Islet of Langerhans (tissue), 1 donor: ENCODE measurements at regions not wholly inside any gene's neighbourhood (a gene's known extent, or its start where the extent isn't known, plus 50 kb on each side); places are given as distances from the start of the nearest gene placed in this dataset.
"Not testable (repeated sequence)": the region's sequence is repeated elsewhere in the genome, so short reads cannot be mapped to it uniquely, and the experiment has no call there.

Source experiments
- FAIRE-seq: peaks from one replicate; lab custom pipeline; 2011; peaks lifted over from hg19 to GRCh38; lab: Jason Lieb, UNC

DNA sequence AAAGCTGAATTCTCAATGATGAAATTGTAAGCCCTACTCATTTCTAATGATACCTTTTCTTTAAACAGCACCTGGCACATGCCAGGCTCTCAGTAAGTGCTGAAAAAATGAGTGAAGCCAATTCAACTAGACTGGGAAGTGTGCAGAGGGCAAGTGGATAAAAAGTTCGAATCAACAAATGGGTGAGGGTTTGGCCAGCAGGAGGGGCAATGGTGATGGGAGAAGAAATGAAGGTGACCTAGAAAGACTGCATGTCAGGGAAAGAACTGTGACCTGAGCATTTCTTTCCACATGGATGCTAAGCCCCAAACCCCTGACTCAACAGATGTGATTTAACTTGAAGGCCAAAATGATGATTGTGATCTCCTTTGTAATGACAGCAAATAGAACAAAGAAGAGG is 54.6 kb downstream of the DKK1 start:
- FAIRE-seq, result no peak

DNA sequence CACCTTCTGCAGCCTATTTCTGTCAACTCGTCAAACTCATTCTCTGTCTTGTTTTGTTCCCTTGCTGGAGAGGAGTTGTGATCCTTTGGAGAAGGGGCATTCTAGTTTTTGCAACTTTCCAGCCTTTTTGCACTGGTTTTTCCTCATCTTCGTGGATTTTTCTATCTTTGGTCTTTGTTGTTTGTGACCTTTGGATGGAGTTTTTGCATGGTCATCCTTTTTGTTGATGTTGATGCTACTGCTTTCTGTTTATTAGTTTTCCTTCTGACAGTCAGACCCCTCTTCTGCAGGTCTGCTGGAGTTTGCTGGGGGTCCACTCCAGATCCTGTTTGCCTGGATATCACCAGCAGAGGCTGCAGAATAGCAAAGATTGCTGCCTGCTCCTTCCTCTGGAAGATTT is 60.1 kb downstream of the DKK1 start:
- FAIRE-seq, result not testable (repeated sequence)

DNA sequence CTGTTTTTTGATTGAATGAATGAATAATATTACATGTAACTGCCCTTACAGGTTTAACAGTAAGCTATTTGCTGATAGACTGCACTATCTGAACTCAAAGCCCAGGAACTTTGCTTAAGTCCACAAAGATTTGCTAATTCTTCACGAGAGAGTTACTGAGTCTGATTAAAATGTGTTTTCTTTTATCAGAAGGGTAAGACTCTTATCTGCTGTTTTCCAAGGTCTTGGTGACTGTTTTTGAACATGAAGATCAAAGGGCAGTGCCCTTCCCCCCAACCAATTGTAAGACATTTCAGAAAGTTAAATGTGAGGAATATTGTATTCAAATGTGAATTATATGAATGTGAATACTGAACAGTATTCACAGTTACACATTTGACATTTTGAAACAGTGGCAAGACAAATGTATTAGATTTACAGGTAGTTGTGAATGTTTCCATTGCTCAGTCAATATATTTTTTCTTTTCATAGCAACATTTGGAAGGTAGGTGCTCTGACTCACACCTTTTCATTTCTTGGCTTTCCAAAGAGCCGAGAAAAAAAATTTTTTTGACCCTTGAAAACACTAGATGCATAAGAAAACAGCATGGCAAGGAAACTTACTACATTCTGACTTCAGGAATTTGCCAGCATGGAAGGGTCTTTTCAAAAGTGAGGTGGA is 62.7 kb downstream of the DKK1 start:
- FAIRE-seq, result no peak

DNA sequence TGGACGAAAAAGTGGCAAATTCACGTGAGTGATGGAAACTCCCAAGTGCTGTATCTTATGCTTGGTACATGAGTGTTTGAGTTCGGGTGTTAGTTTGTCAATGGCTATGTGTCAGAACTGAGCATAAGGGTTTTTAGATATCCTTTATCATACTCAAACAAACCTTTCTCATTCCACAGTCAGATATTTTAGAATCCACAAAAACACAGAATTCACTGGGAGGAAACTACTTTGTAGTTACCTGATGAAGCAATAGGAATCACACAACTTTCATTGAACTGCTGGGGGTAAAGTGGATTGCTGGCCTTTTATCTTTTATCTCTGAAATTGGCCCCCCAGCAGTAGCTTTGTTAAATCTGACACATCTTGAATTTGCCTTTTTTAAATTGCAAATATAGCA is 64.0 kb downstream of the DKK1 start:
- FAIRE-seq, result no peak

DNA sequence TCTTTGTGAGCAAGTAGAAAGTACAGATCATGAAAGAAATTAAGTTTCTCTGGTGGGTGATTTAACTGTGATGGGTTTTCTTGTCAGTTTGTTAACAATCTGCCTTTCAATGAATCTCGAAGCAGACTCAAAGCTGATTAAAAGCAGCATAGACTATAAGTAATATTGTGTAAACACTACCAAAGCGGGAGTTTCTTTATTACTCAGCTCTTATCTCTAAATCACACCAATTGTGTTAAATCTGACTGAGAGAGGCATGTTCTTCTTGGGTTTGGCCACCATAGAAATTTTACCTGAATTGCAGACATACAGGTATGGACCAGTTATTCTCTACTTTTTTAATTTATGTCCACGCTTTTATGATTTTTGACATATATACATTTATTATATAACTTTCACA is 65.2 kb downstream of the DKK1 start:
- FAIRE-seq, result no peak

DNA sequence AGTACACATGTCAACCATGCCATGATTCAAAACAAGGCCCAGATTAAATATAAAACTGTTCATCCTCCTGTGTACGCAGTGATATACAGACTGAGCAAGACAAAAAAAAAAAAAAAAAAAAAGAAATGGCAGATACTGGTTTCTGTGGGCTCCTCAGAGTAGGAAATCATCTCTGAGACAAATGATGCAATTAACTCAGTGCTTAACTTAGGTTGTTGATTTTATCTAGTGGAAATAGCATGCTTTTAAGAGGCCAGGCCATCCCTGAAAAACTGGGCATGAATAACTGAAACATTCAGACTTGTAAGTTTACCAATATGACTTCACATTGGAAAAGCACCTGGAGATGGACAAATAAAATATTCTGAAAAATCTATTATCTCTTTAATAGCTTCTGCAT is 69.0 kb downstream of the DKK1 start:
- FAIRE-seq, result no peak

DNA sequence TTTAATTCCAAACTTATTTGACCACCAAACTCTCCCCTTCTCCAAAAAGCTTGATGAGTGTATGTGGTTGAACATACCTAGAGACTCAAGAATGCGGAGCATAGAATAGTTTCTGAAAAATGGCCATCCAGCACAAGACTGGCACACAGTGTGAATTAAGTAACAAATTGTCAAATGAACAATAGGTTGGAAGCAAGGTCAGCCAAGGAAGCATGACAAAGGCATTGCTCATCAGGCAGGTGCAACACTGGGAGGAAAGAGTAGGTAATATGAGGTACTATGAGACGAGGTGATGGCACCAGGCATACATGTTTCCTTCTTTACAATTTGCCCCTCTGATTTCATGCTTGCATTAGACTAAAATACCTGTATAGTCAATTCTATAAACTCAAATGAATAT is 73.7 kb downstream of the DKK1 start:
- FAIRE-seq, result no peak

DNA sequence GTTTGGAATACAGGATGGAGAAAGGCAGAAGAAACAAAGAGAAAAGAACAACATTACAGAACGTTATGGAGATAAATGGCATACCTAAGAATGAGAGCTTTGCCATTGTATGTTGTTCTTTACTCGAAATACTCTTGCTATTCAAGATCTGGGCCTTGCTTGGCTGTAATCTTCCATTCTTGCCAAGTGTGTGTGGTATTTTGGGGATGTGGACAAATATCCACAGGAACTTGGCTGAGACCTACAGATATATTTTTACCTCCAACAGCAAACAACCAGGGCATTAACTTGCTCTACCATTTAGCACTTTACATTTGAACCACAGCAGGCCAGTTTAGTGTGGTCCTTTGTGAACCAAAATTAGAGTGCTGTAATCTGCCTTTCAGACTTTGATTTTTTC is 76.3 kb downstream of the DKK1 start:
- FAIRE-seq, result no peak

DNA sequence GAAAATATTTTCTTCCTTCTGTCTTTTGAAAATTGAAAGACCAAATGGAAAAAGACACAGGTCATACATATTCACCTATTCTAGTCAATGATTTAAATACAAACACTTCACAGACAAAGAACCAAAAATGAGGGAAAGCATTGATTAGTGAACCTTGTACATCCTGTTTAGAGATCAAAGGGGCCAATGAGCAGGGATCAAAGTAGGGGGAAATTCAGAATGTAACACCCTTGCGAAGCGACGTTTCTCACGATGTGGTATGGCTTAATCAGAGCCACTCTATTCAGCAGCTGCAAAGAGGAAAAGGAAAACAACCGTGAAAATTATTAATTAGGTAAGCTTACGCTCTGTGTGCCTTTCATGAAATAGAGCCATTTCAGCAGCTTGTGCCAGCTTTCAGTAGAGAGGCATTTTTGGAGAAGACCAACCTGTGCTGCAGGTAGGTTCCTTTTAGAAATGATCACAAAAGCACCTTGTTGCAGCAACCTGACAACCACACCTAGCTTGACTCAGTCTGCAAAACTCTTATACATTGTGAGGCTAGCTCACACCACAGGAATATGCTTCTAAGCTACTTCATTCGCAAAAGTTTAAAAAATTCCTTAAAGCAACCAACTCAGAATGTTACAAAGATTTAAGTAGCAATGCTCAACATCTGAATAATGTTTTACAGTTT is 78.0 kb downstream of the DKK1 start:
- no peak for FAIRE-seq

DNA sequence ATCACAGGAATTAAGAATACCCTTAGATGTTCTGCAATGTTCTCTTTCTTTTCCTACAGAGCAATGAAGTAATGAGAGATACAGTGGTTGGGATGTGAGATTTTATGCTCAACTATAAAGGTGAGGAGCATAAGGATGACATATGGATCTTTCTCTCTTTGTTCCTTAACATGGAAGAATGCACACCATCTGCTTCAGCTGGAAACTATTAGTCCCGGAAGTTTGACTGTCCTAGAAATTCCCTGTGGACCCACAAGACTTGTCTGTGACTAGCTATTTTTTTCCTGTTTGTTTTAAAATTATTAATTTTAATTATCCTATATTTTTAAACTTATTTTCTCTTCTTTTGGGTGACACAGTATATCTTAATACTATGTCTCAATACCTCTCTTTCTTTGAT is 80.2 kb downstream of the DKK1 start:
- no peak for FAIRE-seq

DNA sequence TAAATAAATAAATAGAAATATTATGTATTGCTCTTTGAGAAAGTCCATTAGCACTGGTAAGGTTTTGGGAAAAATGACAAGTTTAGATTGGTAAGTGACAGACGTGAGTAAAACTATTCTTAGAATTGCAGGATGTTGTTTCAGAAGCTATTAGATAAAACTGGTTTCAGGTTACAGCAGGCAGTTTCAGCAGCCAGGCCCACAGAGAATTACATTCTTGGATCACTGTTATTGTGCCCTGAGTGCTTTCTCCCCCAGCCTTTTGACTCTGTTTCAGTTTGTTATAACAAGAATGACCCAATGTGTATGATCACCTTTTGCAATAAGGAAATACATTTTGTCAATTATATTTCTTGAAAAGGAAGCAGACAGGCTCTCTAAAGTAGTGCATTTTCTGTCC is 86.5 kb downstream of the DKK1 start:
- no peak for FAIRE-seq

DNA sequence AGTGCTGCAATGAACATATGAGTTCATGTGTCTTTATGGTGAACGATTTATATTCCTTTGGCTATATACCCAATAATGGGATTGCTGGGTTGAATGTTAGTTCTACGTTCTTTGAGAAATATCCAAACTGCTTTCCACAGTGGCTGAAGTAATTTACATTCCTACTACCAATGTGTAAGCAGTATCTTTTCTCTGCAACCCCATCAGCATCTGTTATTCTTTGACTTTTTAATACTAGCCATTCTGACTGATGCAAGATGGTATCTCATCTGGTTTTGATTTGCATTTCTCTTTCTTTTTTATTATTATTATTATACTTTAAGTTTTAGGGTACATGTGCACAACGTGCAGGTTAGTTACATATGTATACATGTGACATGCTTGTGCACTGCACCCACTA is 89.7 kb downstream of the DKK1 start:
- not testable (repeated sequence) for FAIRE-seq

DNA sequence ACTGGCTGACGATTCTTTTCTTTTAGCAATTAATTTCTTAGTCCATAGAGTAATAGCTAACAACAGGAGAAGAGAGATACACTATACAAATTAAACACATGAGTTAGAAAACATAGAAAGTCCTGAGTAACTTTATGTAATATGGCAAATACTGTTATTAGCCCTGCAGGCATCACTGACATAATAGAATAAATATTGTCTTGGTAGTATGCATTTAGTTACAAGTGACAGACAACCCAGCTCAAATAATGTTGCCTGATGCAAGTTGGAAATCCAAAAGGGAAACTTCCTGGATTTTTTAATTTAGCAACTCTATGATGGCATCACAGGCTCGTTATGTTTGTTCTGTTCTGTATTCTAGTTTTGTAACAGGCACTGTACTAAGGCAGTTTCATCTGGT is 95.1 kb downstream of the DKK1 start:
- FAIRE-seq, result no peak

DNA sequence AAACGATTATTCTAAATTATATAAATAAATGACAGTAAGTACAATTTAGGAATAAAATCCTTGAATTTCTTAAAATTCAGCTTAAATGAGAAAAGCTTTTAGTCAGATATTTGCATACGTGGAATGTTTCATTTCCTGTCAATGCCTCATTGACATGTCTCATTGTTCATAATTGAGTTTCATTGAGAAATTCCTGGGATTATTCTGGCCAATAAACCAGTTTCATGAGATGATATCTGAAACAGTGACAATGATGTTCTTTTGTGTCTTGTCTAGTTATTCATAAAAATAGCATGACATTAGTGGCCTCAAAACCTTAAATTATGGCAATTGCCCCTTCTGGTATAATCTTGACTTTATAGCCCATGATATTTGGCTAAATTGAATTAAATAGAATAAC is 95.8 kb downstream of the DKK1 start:
- FAIRE-seq, result no peak

DNA sequence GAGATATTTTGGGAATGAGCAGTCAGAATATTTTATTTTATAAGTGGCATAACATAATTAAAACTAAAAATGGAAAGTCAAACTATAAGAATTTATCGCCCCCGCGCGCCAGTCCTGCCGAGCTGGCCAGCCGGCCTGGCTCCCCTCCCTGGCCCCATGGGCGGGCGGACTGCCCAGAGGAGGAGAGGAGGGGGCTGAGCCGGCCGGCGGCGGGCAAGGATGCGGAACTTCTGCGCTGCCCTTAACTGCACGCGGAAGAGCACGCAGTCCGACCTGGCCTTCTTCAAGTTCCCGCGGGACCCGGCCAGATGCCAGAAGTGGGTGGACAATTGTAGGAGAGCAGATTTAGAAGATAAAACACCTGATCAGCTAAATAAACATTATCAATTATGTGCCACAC is 96.8 kb downstream of the DKK1 start:
- FAIRE-seq, result no peak

DNA sequence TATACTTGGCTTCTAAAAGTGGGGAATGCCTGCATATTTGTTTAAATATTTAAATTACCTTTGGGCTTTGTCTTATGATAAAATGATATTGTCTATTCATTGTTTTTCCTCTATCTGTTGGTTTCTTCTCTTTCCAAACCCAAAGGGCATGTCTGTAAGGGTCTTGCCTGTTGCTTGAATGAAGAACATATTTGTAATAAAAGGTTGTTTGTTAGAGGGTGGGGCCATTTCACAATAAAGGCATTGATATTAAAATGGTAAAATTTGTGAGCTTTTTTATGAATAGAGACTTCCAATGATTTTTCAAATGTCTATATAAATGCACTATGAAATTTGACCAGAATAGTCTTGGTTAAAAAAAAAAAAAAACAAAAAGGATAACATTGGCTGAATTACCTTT is 105.2 kb downstream of the DKK1 start:
- no peak for FAIRE-seq

DNA sequence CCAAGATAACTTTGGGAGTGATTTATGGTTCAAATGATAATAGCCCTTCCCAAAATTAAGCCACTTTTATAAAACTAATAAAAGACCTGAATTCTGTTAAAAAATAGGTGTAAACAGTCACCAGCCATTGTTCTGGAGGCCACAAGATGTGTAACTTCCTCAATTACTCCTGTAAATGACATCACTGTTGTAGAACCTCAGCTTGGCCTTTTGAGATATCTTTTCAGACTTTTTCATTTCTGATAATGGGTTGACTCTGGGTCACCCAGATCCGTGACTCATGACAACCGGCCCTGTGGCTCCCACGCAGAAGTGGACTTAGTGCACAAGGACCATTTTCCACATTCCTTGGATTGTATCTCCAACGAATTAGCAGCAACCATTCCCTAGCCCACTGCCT is 106.6 kb downstream of the DKK1 start:
- no peak for FAIRE-seq

DNA sequence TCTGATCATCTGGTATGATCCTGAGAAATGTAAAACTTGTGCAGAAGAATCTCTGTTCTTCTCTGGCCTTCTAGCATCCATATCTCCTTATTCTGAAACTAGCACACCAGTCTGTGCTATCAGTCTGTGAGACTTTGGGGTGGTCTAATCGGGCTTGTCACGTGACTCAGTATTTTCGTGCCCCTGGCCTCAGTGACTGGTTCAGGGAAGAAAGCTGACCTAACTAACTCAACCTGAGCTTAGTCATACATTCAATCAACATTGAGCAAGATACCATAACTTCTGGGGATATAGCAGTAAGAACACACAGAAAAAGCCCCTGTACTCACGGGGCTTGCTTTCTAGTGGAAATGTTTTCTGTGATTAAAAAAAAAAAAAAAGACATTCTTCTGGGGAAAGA is 109.3 kb downstream of the DKK1 start:
- no peak for FAIRE-seq

DNA sequence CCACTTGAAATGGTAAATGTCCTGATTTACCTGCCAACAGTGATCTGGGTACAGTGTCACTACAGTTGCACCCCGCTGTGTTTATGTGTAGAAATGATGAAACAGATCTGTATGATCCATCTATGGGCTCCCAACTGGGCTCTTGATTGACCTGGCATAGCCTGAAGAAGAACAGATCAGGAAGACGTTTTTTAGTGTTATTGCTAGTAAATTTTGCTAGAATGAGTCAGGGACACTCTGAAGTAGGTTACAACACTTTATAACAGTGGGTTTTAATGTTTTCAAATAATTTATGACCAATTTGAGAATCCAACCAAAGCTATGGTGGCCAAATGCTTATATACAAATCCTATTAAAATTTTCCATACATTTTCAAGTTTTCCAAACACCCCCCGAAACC is 110.3 kb downstream of the DKK1 start:
- FAIRE-seq, result no peak

DNA sequence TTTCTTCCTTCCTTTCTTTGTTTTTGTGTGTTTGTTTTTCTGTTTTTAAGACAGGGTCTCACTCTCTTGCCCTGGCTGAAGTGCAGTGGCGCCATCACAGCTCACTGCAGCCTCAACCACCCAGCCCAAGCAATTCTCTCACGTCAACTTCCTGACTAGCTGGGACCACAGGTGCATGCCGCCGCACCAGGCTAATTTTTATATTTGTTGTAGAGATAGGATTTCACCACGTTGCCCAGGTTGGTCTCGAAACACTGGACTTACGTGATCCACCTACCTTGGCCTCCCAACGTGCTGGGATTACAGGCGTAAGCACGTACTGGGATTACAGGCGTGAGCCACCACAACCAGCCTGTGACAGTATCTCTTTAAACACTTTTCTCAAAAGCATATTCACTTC is 120.7 kb downstream of the DKK1 start:
- FAIRE-seq, result no peak

DNA sequence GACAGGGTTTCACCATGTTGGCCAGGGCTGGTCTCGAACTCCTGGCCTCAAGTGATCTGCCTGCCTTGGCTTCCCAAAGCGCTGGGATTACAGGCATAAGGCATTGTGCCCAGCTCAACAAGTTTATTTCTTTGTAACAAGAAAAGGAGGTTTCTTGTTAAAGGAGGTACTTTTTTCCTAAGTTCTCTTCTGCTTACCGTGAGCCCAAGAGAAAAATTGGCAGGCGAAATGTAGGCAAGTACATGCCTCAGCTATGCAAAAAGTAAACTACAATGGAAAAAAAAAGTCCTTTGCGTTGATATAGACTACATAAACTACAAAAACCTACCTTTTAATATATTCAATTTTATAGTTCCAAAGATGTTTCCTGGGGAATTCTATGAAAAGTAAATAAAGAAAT is 122.6 kb downstream of the DKK1 start:
- no peak for FAIRE-seq

DNA sequence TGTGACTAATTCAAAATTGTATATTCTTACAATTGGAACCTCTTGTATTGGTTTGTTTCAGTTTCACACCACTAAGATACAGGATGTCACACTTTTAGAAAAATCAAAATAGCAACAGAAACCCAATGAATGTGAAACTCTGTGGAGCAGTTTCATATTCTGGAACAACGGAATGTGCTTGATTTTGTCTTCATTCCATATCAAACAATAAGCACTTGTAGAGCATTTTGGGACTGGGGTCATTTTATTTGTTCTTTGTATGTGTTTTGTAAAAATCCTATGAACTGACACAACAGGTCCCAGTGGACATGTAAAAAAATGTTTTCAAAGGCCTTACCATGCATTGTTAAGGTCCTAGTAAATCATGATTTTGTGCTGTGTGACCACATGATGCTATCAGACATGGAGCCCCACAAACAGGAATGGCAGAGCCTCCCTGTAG is 123.1 kb downstream of the DKK1 start:
- no peak for FAIRE-seq

DNA sequence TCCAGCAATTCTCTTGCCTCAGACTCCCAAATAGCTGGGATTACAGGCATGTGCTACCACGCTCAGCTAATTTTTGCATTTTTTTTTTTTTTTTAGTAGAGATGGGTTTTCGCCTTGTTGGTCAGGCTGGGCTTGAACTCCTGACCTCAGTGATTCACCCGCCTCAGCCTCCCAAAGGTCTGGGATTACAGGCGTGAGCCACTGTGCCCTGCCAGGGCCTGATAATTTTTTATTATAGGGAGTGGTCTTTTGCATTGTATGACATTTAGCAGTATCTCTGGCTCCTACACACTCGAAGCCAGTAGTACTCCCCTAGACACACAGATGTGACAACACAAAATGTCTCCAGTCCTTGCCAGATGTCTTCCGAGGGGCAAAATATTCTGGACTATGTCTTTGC is 124.0 kb downstream of the DKK1 start:
- no peak for FAIRE-seq

DNA sequence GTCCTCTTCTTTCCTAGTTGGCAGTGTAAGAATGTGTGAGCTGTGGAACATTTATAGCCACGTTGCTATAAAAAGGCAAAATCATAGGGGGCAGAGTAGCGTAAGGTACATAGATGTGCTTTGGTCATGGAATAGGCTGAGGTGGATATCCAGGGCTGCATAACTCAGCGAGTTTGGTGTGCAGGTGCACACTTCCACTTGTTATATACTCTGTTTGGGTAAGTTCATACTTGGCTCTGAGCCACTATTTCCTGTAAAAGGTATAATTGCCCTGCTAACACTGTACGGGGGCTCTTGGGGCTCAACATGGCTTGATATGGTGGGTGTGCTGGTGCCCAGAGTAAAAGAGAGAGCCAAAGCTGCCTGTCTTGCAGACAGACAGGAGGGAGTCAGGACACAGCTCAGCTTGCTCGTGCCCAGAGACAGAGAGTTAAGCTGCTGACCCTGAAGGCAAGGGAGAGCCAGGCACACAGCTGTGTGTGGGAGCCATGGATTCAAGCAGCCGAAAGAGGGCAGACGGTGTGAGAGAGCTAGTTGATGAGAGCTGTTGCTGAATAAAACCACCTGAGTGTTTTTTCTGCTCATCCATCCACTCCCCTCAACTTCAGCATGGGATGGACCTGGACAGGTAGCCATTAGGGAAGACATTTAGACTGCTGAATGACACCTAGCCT is 126.7 kb downstream of the DKK1 start:
- FAIRE-seq, result no peak
